B cell (primary cell): ENCODE measurements at regions not wholly inside any gene's neighbourhood (a gene's known extent, or its start where the extent isn't known, plus 50 kb on each side); places are given as distances from the start of the nearest gene placed in this dataset.

Experiments used
- ATAC-seq: fragments of 200-7000 bp; cut with Tn5 transposase; one replicate; pipeline ENCODE4 v1.10.0; 2021; ENCODE audit warnings: low read depth, mild to moderate bottlenecking, moderate number of reproducible peaks, moderate library complexity
- CTCF ChIA-PET: fragments of 350-600 bp; sonication (Branson Sonifier 250); formaldehyde crosslinking; loops from one replicate; lab custom pipeline; 2021; ENCODE audit warnings: antibody characterized with exemption, inconsistent platforms; lab: Charles Lee
- POLR2A ChIA-PET: fragments of 350-600 bp; sonication (Branson Sonifier 250); formaldehyde crosslinking; loops from one replicate; lab custom pipeline; 2021; ENCODE audit warnings: antibody characterized with exemption; lab: Charles Lee
- DNase-seq: peaks from one replicate; pipeline ENCODE4 v3.0.0; 2013
- H2AFZ ChIP-seq: 2 replicates; pipeline ENCODE4 v1.6.1; 2012; ENCODE audit warnings: mild to moderate bottlenecking, low read depth, low read length; ENCODE audit not compliant: insufficient read depth, poor library complexity, severe bottlenecking
- H3K27ac ChIP-seq, 2 donors: 1 replicate in 1 of 2; 2 replicates in 1 of 2; pipeline ENCODE4 v1.5.1; 2012 to 2013; ENCODE audit warnings: low read length in 2 of 2, mild to moderate bottlenecking in 2 of 2, moderate library complexity in 1 of 2
- H3K27me3 ChIP-seq, 4 experiments: fragments of 200-600 bp in 1 of 4; sonication (generic) in 1 of 4; replicated peaks in 1 of 4; 1 replicate in 2 of 4; 2 replicates in 2 of 4; pipeline versions ENCODE4 v1.6.1 to v1.7.0; 2013 to 2016; ENCODE audit warnings: low read length in 3 of 4, mild to moderate bottlenecking in 2 of 4, mixed read lengths in 1 of 4, moderate library complexity in 1 of 4; ENCODE audit not compliant: insufficient read depth in 4 of 4, control insufficient read depth in 3 of 4; ENCODE audit errors: control extremely low read depth in 1 of 4
- H3K36me3 ChIP-seq, 2 experiments: replicated peaks in 1 of 2; 1 replicate in 1 of 2; 2 replicates in 1 of 2; pipeline versions ENCODE4 v1.6.1 to v1.7.1; 2013; ENCODE audit warnings: low read length in 1 of 2; ENCODE audit not compliant: insufficient read depth in 2 of 2, control insufficient read depth in 1 of 2; ENCODE audit errors: control extremely low read depth in 1 of 2, extremely low read depth in 1 of 2
- H3K4me1 ChIP-seq, 2 donors: fragments of 200-600 bp in 1 of 2; sonication (generic) in 1 of 2; 1 replicate in 1 of 2; 2 replicates in 1 of 2; pipeline versions ENCODE4 v1.5.1 to v1.6.1; 2013 to 2017; ENCODE audit warnings: low read length in 2 of 2; ENCODE audit not compliant: control insufficient read depth in 2 of 2, insufficient read depth in 2 of 2
- H3K4me2 ChIP-seq: replicated peaks from 2 replicates; pipeline ENCODE3; 2012; ENCODE audit warnings: mild to moderate bottlenecking, low read depth, low read length; ENCODE audit not compliant: poor library complexity, severe bottlenecking
- H3K4me3 ChIP-seq, 5 experiments: fragments of 200-600 bp in 1 of 5; sonication (generic) in 1 of 5; 1 replicate in 3 of 5; 2 replicates in 2 of 5; pipeline versions ENCODE4 v1.5.1 to v1.7.0; 2011 to 2016; ENCODE audit warnings: low read length in 4 of 5, mild to moderate bottlenecking in 4 of 5, low read depth in 2 of 5, control low read depth in 1 of 5, moderate library complexity in 1 of 5; ENCODE audit not compliant: insufficient read depth in 1 of 5; ENCODE audit errors: control extremely low read depth in 1 of 5, extremely low read depth in 1 of 5
- H3K79me2 ChIP-seq: fragments of 200-600 bp; sonication (generic); one replicate; pipeline ENCODE4 v1.6.0; 2016; ENCODE audit warnings: low read length; ENCODE audit not compliant: control insufficient read depth, insufficient read depth
- H3K9ac ChIP-seq: fragments of 200-600 bp; sonication (generic); 2 replicates; pipeline ENCODE4 v1.6.1; 2017; ENCODE audit warnings: mild to moderate bottlenecking, low read length, moderate library complexity
- H3K9me3 ChIP-seq, 3 donors: one replicate each; pipeline versions ENCODE4 v1.6.1 to v1.7.1; 2013; ENCODE audit warnings: low read length in 2 of 3; ENCODE audit not compliant: control insufficient read depth in 2 of 3, insufficient read depth in 1 of 3; ENCODE audit errors: control extremely low read depth in 1 of 3
- H4K20me1 ChIP-seq: 2 replicates; pipeline ENCODE4 v1.6.0; 2012; ENCODE audit warnings: mild to moderate bottlenecking, low read length; ENCODE audit not compliant: insufficient read depth, control insufficient read depth, poor library complexity, severe bottlenecking
- H3K27ac Mint-ChIP-seq: one replicate; pipeline ENCODE4 v1.8.0; 2021; ENCODE audit warnings: mixed read lengths
- H3K27me3 Mint-ChIP-seq: one replicate; pipeline ENCODE4 v1.8.0; 2021; ENCODE audit warnings: mixed read lengths
- H3K4me1 Mint-ChIP-seq: one replicate; pipeline ENCODE4 v1.8.0; 2021; ENCODE audit warnings: mixed read lengths
- H3K4me3 Mint-ChIP-seq: one replicate; pipeline ENCODE4 v1.8.0; 2021; ENCODE audit warnings: mixed read lengths
- H3K9me3 Mint-ChIP-seq: one replicate; pipeline ENCODE4 v1.8.0; 2022; ENCODE audit warnings: mixed read lengths; ENCODE audit not compliant: insufficient read depth
- CTCF ChIP-seq: fragments of 200-600 bp; IDR thresholded peaks from one replicate; pipeline ENCODE4 v1.8.0; 2022; ENCODE audit warnings: antibody characterized with exemption, mild to moderate bottlenecking
- EZH2 ChIP-seq: IDR thresholded peaks from 2 replicates; pipeline ENCODE4 v1.6.1; 2012; ENCODE audit warnings: borderline replicate concordance, low read depth, mild to moderate bottlenecking, moderate library complexity, low read length; ENCODE audit not compliant: insufficient read depth, poor library complexity, severe bottlenecking
- WGBS: methylation state at CpG from one replicate; pipeline ENCODE4 v1.1.5; 2013; ENCODE audit warnings: missing lambda C conversion rate; ENCODE audit not compliant: insufficient coverage; 5-methylcytosine and 5-hydroxymethylcytosine counted together
- intact Hi-C: fragments of 100-400 bp; cut with micrococcal nuclease; formaldehyde crosslinking; loops from one replicate; pipeline ENCODE4 v1.10.0; 2022

- no peak for DNase-seq
- H3K4me3 ChIP-seq, result no peak overlapping the region
- no peak overlapping the region for H3K27ac ChIP-seq
- Mint-ChIP-seq H3K9me3 (no peaks in the 10 kb centered on the region), H3K4me1 (no peaks in the 10 kb centered on the region), H3K27ac (no peak overlapping the region), H3K27me3 (no peaks in the 10 kb centered on the region), H3K4me3 (no peak overlapping the region)
- H3K4me1 ChIP-seq, result no peaks in the 10 kb centered on the region
- intact Hi-C loops, result no loop called here
- 20% methylated on average over 1 of the region's 1 CpG for WGBS
- POLR2A ChIA-PET, result no interaction called here
- TF ChIP-seq CTCF, result no peak
- no peak for TF ChIP-seq EZH2
- no peaks in the 10 kb centered on the region for H3K9me3 ChIP-seq
- no peak overlapping the region for H2AFZ ChIP-seq
- H3K79me2 ChIP-seq, result no peaks in the 10 kb centered on the region
- H4K20me1 ChIP-seq, result no peaks in the 10 kb centered on the region
- no peak overlapping the region for H3K9ac ChIP-seq
- ATAC-seq, result no peak
- H3K36me3 ChIP-seq, result no peaks in the 10 kb centered on the region
- no peaks in the 10 kb centered on the region for H3K27me3 ChIP-seq
- CTCF ChIA-PET, result no interaction called here
- H3K4me2 ChIP-seq, result no peak overlapping the region
Observed at GRCh38 chr3:104791331-104791730, 575.4 kb upstream of the ALCAM start.

- H3K4me2 ChIP-seq, result no peak overlapping the region
- H3K36me3 ChIP-seq, result no peaks in the 10 kb centered on the region
- ChIA-PET POLR2A (no interaction called here), CTCF (no interaction called here)
- Mint-ChIP-seq H3K4me1 (no peaks in the 10 kb centered on the region), H3K4me3 (no peak overlapping the region), H3K27ac (no peak overlapping the region), H3K9me3 (no peaks in the 10 kb centered on the region), H3K27me3 (no peaks in the 10 kb centered on the region)
- H3K27ac ChIP-seq, result no peak overlapping the region
- intact Hi-C loops, result no loop called here
- H2AFZ ChIP-seq, result no peak overlapping the region
- H3K4me1 ChIP-seq, result no peaks in the 10 kb centered on the region
- no peak overlapping the region for H3K4me3 ChIP-seq
- WGBS, result 100% methylated on average over 1 of the region's 5 CpGs
- DNase-seq, result no peak
- no peaks in the 10 kb centered on the region for H4K20me1 ChIP-seq
- no peaks in the 10 kb centered on the region for H3K79me2 ChIP-seq
- no peaks in the 10 kb centered on the region for H3K27me3 ChIP-seq
- ATAC-seq, result no peak
- no peak overlapping the region for H3K9ac ChIP-seq
- TF ChIP-seq EZH2 (no peak), CTCF (no peak)
- no peaks in the 10 kb centered on the region for H3K9me3 ChIP-seq
Observed at GRCh38 chr3:104796556-104796955, 570.2 kb upstream of the ALCAM start.
